ENCODE measurements at regions not wholly inside any gene's neighbourhood (a gene's known extent, or its start where the extent isn't known, plus 50 kb on each side); places are given as distances from the start of the nearest gene placed in this dataset.

GRCh38 chr7:81207801-81208200, 288.9 kb upstream of the SEMA3C start:
- TF ChIP-seq CTCF (IDR thresholded peaks at IDR 0.05; ENCODE audit: insufficient read depth, low read depth, low read length, missing control alignments), result no peak
- no peak for DNase-seq (ENCODE audit: low read depth)
- H3K4me3 ChIP-seq (ENCODE audit: low read depth, low read length), result no peak overlapping the region

- no peak for DNase-seq (ENCODE audit: low read depth)
- H3K4me3 ChIP-seq (ENCODE audit: low read depth, low read length), result no peak overlapping the region
- TF ChIP-seq CTCF (IDR thresholded peaks at IDR 0.05; ENCODE audit: insufficient read depth, low read depth, low read length, missing control alignments), result no peak
These were observed 288.0 kb upstream of the SEMA3C start for GRCh38 chr7:81206667-81207360.

- no peak for TF ChIP-seq CTCF (IDR thresholded peaks at IDR 0.05; ENCODE audit: insufficient read depth, low read depth, low read length, missing control alignments)
- no peak overlapping the region for H3K4me3 ChIP-seq (ENCODE audit: low read depth, low read length)
- DNase-seq (ENCODE audit: low read depth), result no peak
These were observed 287.4 kb upstream of the SEMA3C start for GRCh38 chr7:81206217-81206616.

GRCh38 chr7:81201188-81201587, 282.3 kb upstream of the SEMA3C start:
- no peak for DNase-seq (ENCODE audit: low read depth)
- no peak overlapping the region for H3K4me3 ChIP-seq (ENCODE audit: low read depth, low read length)
- TF ChIP-seq CTCF (IDR thresholded peaks at IDR 0.05; ENCODE audit: insufficient read depth, low read depth, low read length, missing control alignments), result no peak

GRCh38 chr7:81198766-81199165, 279.9 kb upstream of the SEMA3C start:
- no peak overlapping the region for H3K4me3 ChIP-seq (ENCODE audit: low read depth, low read length)
- no peak for DNase-seq (ENCODE audit: low read depth)
- no peak for TF ChIP-seq CTCF (IDR thresholded peaks at IDR 0.05; ENCODE audit: insufficient read depth, low read depth, low read length, missing control alignments)

GRCh38 chr7:81197266-81197665, 278.4 kb upstream of the SEMA3C start:
- no peak for TF ChIP-seq CTCF (IDR thresholded peaks at IDR 0.05; ENCODE audit: insufficient read depth, low read depth, low read length, missing control alignments)
- H3K4me3 ChIP-seq (ENCODE audit: low read depth, low read length), result no peak overlapping the region
- no peak for DNase-seq (ENCODE audit: low read depth)

GRCh38 chr7:81195033-81195432, 276.2 kb upstream of the SEMA3C start:
- H3K4me3 ChIP-seq (ENCODE audit: low read depth, low read length), result no peak overlapping the region
- no peak for TF ChIP-seq CTCF (IDR thresholded peaks at IDR 0.05; ENCODE audit: insufficient read depth, low read depth, low read length, missing control alignments)
- DNase-seq (ENCODE audit: low read depth), result no peak
